GM12891 (cell line): ENCODE measurements at regions not wholly inside any gene's neighbourhood (a gene's known extent, or its start where the extent isn't known, plus 50 kb on each side); places are given as distances from the start of the nearest gene placed in this dataset.

ENCODE experiments used
- POLR2A ChIP-seq: IDR thresholded peaks from 2 replicates; pipeline ENCODE4 v1.6.1; 2011; ENCODE audit warnings: low read depth, low read length, control low read depth
- POLR2AphosphoS5 ChIP-seq: IDR thresholded peaks from 2 replicates; pipeline ENCODE4 v1.6.1; 2011; ENCODE audit warnings: low read depth, low read length, control low read depth
- POU2F2 ChIP-seq: IDR thresholded peaks from 2 replicates; pipeline ENCODE4 v1.6.1; 2011; ENCODE audit warnings: low read depth, mild to moderate bottlenecking, control low read depth, low read length, moderate library complexity
- TAF1 ChIP-seq: IDR thresholded peaks from 2 replicates; pipeline ENCODE4 v1.6.1; 2011; ENCODE audit warnings: low read depth, low read length, control low read depth

- TF ChIP-seq POLR2A (no peak), TAF1 (no peak), POU2F2 (no peak), POLR2AphosphoS5 (no peak)
Measured at GRCh38 chr21:38057626-38058025, 141.4 kb upstream of the KCNJ6 start.
